PC-3 (cell line): ENCODE measurements at regions not wholly inside any gene's neighbourhood (a gene's known extent, or its start where the extent isn't known, plus 50 kb on each side); places are given as distances from the start of the nearest gene placed in this dataset.

Experiments
- EZH2 ChIP-seq: fragments of 300-600 bp; sonication (generic); IDR thresholded peaks from one replicate; pipeline ENCODE4 v1.6.1; 2017; ENCODE audit warnings: antibody characterized with exemption, mild to moderate bottlenecking, low read length; ENCODE audit not compliant: unreplicated experiment
- EZH2phosphoT487 ChIP-seq: fragments of 300-600 bp; sonication (generic); IDR thresholded peaks from 2 replicates; pipeline ENCODE4 v1.6.1; 2018; ENCODE audit warnings: mild to moderate bottlenecking, antibody characterized with exemption, low read length, borderline replicate concordance
- TF ChIP-seq, protein P1 (sequence below): fragments of 300-600 bp; sonication (generic); conservative IDR thresholded peaks from 2 replicates; pipeline ENCODE4 v1.5.1; 2017; ENCODE audit warnings: antibody characterized with exemption, low read depth, mild to moderate bottlenecking, low read length

DNA sequence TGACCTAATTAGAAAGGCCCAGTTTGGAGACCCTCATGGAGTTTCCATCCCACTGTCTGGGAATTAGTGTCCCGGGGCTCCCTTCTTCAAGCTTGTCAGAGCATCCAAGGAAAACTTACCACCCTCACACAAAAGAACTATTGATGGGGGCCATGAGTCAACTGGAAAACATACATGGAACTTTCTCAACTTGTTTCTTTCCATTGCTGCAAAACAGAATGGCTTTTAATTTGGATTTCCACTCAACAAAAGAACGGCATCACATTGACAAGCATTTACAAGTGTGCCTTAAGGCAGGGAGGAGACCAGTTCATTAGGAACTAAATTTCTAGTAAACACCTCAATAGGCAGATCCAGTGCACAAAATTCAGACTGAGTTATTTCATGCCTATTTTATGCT lies 289.1 kb upstream of the PREP start:
- TF ChIP-seq EZH2phosphoT487 (no peak), EZH2 (no peak)
- TF ChIP-seq, protein P1, sequence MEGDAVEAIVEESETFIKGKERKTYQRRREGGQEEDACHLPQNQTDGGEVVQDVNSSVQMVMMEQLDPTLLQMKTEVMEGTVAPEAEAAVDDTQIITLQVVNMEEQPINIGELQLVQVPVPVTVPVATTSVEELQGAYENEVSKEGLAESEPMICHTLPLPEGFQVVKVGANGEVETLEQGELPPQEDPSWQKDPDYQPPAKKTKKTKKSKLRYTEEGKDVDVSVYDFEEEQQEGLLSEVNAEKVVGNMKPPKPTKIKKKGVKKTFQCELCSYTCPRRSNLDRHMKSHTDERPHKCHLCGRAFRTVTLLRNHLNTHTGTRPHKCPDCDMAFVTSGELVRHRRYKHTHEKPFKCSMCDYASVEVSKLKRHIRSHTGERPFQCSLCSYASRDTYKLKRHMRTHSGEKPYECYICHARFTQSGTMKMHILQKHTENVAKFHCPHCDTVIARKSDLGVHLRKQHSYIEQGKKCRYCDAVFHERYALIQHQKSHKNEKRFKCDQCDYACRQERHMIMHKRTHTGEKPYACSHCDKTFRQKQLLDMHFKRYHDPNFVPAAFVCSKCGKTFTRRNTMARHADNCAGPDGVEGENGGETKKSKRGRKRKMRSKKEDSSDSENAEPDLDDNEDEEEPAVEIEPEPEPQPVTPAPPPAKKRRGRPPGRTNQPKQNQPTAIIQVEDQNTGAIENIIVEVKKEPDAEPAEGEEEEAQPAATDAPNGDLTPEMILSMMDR, result no peak
